LNCaP clone FGC (cell line): ENCODE measurements at regions not wholly inside any gene's neighbourhood (a gene's known extent, or its start where the extent isn't known, plus 50 kb on each side); places are given as distances from the start of the nearest gene placed in this dataset.
"Not testable (repeated sequence)": the region's sequence is repeated elsewhere in the genome, so short reads cannot be mapped to it uniquely, and the experiment has no call there.

Source experiments
- DNase-seq: peaks from one replicate; pipeline ENCODE4 v3.0.0-alpha.2; 2011; ENCODE audit warnings: low read depth
- H3K4me3 ChIP-seq: 2 replicates; pipeline ENCODE4 v1.5.1; 2011; ENCODE audit warnings: mild to moderate bottlenecking, low read depth, low read length, control low read depth
- CTCF ChIP-seq: IDR thresholded peaks from 2 replicates; pipeline ENCODE4 v1.5.1; 2012; ENCODE audit warnings: mild to moderate bottlenecking; ENCODE audit not compliant: control insufficient read depth, insufficient read depth; ENCODE audit errors: extremely low read depth

GRCh38 chr12:25615119-25615518 lies 62.0 kb upstream of the LMNTD1 start:
- no peak for DNase-seq
- TF ChIP-seq CTCF = no peak
- no peak overlapping the region for H3K4me3 ChIP-seq

- DNase-seq = no peak
- TF ChIP-seq CTCF = no peak
- H3K4me3 ChIP-seq = no peak overlapping the region
Observed at GRCh38 chr12:25616286-25616685, 63.2 kb upstream of the LMNTD1 start.

GRCh38 chr12:25617991-25618390 lies 64.9 kb upstream of the LMNTD1 start:
- no peak for TF ChIP-seq CTCF
- H3K4me3 ChIP-seq = no peak overlapping the region
- DNase-seq = no peak

GRCh38 chr12:25623816-25624215 lies 70.7 kb upstream of the LMNTD1 start:
- H3K4me3 ChIP-seq = no peak overlapping the region
- no peak for TF ChIP-seq CTCF
- DNase-seq = no peak

- no peak for TF ChIP-seq CTCF
Observed at GRCh38 chr12:25625146-25625545, 72.1 kb upstream of the LMNTD1 start.

GRCh38 chr12:25629341-25629740 lies 76.3 kb upstream of the LMNTD1 start:
- no peak for DNase-seq
- TF ChIP-seq CTCF = no peak
- H3K4me3 ChIP-seq = no peak overlapping the region

More at GRCh38 chr12:25625146-25625545, 72.1 kb upstream of the LMNTD1 start:
- DNase-seq = no peak
- no peak overlapping the region for H3K4me3 ChIP-seq

GRCh38 chr12:25630735-25631515 lies 77.8 kb upstream of the LMNTD1 start:
- not testable (repeated sequence) for DNase-seq, H3K4me3 ChIP-seq

GRCh38 chr12:25633149-25633548 lies 80.1 kb upstream of the LMNTD1 start:
- DNase-seq = not testable (repeated sequence)

More at GRCh38 chr12:25633149-25633548, 80.1 kb upstream of the LMNTD1 start:
- not testable (repeated sequence) for H3K4me3 ChIP-seq
